ENCODE measurements at regions not wholly inside any gene's neighbourhood (a gene's known extent, or its start where the extent isn't known, plus 50 kb on each side); places are given as distances from the start of the nearest gene placed in this dataset.

DNA sequence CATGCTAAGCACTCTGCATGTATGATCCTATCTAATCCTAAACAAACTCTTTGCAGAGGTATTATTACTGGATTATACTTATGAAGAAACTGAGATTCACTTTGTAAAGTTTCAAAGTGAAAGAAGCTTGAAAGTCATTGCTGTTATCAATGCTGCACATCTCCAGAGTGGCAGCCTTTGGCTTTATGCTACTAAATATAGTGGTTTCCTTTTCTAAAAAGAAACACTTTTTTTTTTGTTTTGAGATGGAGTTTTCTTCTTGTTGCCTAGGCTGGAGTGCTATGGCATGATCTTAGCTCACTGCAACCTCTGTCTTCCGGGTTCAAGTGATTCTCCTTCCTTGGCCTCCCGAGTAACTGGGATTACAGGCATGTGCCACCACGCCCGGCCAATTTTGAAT is 114.9 kb upstream of the RAB27B start:
- DNase-seq (ENCODE audit: low spot score), result no peak

GRCh38 chr18:54714851-54715250 is 113.4 kb upstream of the RAB27B start:
- DNase-seq (ENCODE audit: low spot score), result no peak
- intact Hi-C loops (cut with DNase I), result no loop called here

More for the DNA sequence above, 114.9 kb upstream of the RAB27B start:
- intact Hi-C loops (cut with DNase I), result no loop called here

- no peak for DNase-seq (ENCODE audit: low spot score)
- intact Hi-C loops (cut with DNase I), result no loop called here
Observed at GRCh38 chr18:54716586-54716985, 111.7 kb upstream of the RAB27B start.

- no peak for DNase-seq (ENCODE audit: low spot score)
- intact Hi-C loops (cut with DNase I), result no loop called here
Observed at GRCh38 chr18:54717673-54718407, 110.4 kb upstream of the RAB27B start.

- intact Hi-C loops (cut with DNase I), result no loop called here
- no peak for DNase-seq (ENCODE audit: low spot score)
Observed at GRCh38 chr18:54718408-54718773, 109.9 kb upstream of the RAB27B start.

- no peak for DNase-seq (ENCODE audit: low spot score)
- intact Hi-C loops (cut with DNase I), result no loop called here
Observed at GRCh38 chr18:54720620-54721019, 107.7 kb upstream of the RAB27B start.

GRCh38 chr18:54726143-54726542 is 102.1 kb upstream of the RAB27B start:
- no peak for DNase-seq (ENCODE audit: low spot score)
- intact Hi-C loops (cut with DNase I), result no loop called here

- DNase-seq (ENCODE audit: low spot score), result no peak
- intact Hi-C loops (cut with DNase I), result no loop called here
Observed at GRCh38 chr18:54734059-54734458, 94.2 kb upstream of the RAB27B start.

DNA sequence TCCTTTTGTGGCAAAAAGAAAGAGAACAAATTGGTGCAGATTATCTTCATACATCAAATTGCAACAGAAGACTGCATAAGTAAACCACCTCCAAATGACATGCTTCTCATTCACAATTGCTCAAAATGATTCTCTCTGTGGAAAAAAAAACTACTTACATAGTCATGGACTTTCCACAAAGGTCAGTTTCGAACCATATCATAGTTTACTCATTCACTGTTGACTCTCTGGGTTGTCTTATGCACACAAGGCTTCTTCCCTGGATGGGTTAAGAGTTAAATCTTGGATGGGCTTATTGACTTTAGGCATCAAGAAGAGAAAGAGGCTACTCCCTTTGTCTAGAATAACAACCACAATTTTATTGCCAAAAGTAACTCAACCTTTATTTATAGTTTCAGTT is 91.3 kb upstream of the RAB27B start:
- intact Hi-C loops (cut with DNase I), result no loop called here
- no peak for DNase-seq (ENCODE audit: low spot score)

- intact Hi-C loops (cut with DNase I), result no loop called here
- DNase-seq (ENCODE audit: low spot score), result no peak
Observed at GRCh38 chr18:54737986-54738385, 90.3 kb upstream of the RAB27B start.

- intact Hi-C loops (cut with DNase I), result no loop called here
- no peak for DNase-seq (ENCODE audit: low spot score)
Observed at GRCh38 chr18:54739476-54739875, 88.8 kb upstream of the RAB27B start.

GRCh38 chr18:54740136-54740846 is 88.0 kb upstream of the RAB27B start:
- DNase-seq (ENCODE audit: low spot score), result no peak
- intact Hi-C loops (cut with DNase I), result no loop called here

- no peak for DNase-seq (ENCODE audit: low spot score)
- intact Hi-C loops (cut with DNase I), result no loop called here
Observed at GRCh38 chr18:54742120-54742519, 86.2 kb upstream of the RAB27B start.

GRCh38 chr18:54742659-54743604 is 85.3 kb upstream of the RAB27B start:
- intact Hi-C loops (cut with DNase I), result no loop called here
- no peak for DNase-seq (ENCODE audit: low spot score)

DNA sequence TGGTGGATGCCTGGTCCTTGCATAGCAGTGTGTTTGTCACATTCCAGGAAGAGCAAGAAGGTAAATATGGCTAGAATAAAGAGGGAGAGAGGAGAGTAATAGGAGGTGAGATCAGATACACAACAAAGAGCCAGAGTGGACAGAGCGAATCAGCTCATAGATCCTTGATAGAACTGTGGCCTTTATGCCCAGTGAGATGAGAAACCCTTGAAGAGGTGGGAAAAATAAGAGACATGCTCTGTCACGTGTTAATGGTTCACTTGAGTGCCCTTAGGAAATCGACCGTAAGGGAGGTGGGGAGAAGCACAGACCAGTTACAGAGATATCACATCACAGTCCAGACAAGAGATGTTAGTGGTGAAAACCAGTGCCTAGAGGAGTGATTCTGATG is 84.7 kb upstream of the RAB27B start:
- intact Hi-C loops (cut with DNase I), result no loop called here

GRCh38 chr18:54749291-54749690 is 79.0 kb upstream of the RAB27B start:
- intact Hi-C loops (cut with DNase I), result no loop called here
- DNase-seq (ENCODE audit: low spot score), result no peak

More for the DNA sequence above, 84.7 kb upstream of the RAB27B start:
- DNase-seq (ENCODE audit: low spot score), result no peak

DNA sequence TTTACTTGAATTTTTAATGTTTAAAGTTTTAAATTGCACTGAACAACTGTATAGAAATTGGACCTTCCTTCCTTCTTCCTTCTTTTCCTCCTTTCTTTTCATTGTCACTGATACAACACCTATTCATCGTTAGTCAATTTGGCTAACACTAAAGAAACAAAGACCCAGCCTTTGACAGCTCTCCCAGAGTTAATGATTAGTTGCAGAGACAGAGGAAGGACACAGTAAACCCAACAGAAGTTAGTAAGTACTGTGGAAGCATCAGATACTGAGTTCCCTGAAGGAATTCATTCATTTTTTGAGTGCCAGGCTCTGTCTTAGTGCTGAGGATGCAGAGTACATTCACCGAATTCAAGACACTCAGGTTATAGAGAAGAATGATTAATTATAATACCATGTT is 77.9 kb upstream of the RAB27B start:
- intact Hi-C loops (cut with DNase I), result no loop called here
- no peak for DNase-seq (ENCODE audit: low spot score)

GRCh38 chr18:54752185-54752584 is 76.1 kb upstream of the RAB27B start:
- DNase-seq (ENCODE audit: low spot score), result no peak
- intact Hi-C loops (cut with DNase I), result no loop called here

DNA sequence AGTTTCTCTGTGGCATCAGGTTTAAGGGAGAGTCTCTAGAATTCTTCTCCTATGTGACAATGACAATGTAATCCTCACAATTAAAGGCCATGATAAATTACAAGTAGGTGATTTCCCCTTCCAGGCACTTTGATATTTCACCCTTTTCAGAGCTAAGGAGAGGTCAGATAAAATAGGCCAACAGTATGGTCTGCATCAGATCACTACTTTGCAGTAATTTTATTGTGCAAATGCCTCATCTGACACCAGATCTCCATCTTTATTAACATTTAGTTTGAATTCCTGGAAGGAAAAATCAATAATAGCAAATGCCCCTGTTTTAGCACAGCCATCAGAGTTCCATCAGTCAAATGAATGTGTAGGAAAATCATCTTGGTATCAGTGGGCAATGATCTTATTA is 72.8 kb upstream of the RAB27B start:
- intact Hi-C loops (cut with DNase I), result no loop called here
- no peak for DNase-seq (ENCODE audit: low spot score)

DNA sequence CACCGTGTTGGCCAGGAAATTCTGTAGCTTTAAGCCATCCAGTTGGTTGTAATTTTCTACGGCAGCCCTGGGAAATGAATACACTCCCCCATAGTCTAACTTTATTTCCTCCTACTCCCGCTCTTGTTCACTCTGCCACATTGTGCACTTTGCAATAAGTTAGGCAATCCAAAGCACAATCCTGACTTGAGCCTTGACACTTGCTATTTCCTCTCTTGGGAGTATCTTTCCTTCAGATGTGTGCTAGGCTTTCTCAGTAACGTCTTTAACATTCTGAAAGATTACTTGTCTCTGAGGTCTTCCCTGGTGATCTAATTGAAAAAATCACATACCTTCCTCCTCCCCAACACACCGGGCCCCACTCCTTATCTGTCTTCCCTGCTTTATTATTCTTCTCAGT is 65.9 kb upstream of the RAB27B start:
- no peak for DNase-seq (ENCODE audit: low spot score)
- intact Hi-C loops (cut with DNase I), result no loop called here

Data from cardiac septum (tissue), 1 donor.